ENCODE measurements at regions not wholly inside any gene's neighbourhood (a gene's known extent, or its start where the extent isn't known, plus 50 kb on each side); places are given as distances from the start of the nearest gene placed in this dataset.

GRCh38 chr3:15952543-15953175 is 154.9 kb upstream of the ANKRD28 start:
- DNase-seq (ENCODE audit: low read depth), result no peak

- DNase-seq (ENCODE audit: low read depth), result no peak
Observed at GRCh38 chr3:15953841-15954240, 156.1 kb upstream of the ANKRD28 start.

DNA sequence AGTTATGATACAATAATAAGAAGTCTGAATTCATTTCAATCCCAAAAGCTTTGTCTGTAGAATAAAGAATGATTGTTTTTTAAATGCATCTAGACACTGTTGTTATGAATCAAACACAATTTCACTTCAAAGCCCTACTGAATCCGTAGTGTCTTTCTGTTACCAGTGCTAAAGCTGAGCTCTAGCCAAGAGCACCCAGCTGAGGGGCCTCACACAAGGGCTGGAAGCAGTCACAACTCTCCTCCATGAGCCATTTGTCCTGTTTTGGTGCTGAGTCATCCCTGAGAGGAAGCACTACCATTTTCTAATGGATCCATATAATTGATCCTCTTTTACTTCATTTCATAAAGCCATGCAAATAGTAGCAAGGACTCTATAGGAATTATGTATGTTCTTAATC is 158.2 kb upstream of the ANKRD28 start:
- DNase-seq (ENCODE audit: low read depth), result no peak

- no peak for DNase-seq (ENCODE audit: low read depth)
Observed at GRCh38 chr3:15958692-15959433, 161.1 kb upstream of the ANKRD28 start.

- DNase-seq (ENCODE audit: low read depth), result no peak
Observed at GRCh38 chr3:15959434-15959811, 161.6 kb upstream of the ANKRD28 start.

- DNase-seq (ENCODE audit: low read depth), result no peak
Observed at GRCh38 chr3:15964605-15965442, 167.0 kb upstream of the ANKRD28 start.

DNA sequence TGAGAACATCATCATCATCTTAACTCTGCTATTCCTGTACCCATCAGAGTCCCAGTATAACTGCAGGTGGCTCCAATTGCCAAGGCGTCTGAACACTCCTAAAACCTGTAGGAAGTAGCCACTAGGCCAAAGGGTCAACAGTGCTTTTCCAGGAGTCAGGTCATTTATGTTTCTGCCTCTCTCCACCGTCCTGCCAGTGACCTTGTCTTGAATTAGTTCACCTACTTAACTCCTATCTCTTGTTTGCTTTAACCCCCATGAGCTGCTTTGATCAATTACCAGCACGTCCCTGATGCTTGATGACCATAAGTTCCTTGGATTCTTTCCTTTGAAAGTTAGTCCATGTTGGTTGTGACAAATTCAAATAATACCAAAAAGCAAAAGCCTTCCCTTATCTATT is 169.8 kb upstream of the ANKRD28 start:
- no peak for DNase-seq (ENCODE audit: low read depth)

GRCh38 chr3:15969874-15970640 is 172.3 kb upstream of the ANKRD28 start:
- DNase-seq (ENCODE audit: low read depth), result no peak

DNA sequence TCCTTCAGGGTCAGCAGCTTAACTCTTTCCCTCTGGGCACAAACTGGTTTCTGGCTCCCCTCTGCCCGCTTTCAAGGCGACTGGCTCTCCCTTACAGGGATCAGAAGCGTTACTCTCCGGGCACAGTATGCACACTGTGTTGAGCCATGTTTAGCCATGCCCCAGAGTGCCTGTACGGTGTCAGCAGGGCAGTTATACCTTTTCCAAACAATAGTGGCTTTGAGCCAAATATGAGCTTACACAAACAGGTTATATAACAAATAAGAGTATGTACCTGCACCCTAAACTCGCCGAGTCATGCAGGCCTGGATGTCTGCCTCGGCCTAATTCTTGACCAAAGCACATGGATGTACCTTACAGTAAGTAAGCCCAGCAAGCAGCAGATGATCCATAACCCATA is 175.6 kb upstream of the ANKRD28 start:
- no peak for DNase-seq (ENCODE audit: low read depth)

GRCh38 chr3:15973940-15974339 is 176.2 kb upstream of the ANKRD28 start:
- DNase-seq (ENCODE audit: low read depth), result no peak

- DNase-seq (ENCODE audit: low read depth), result no peak
Observed at GRCh38 chr3:15974647-15975046, 176.9 kb upstream of the ANKRD28 start.

GRCh38 chr3:15976524-15976923 is 178.7 kb upstream of the ANKRD28 start:
- DNase-seq (ENCODE audit: low read depth), result no peak

GRCh38 chr3:15977090-15977489 is 179.3 kb upstream of the ANKRD28 start:
- DNase-seq (ENCODE audit: low read depth), result no peak

GRCh38 chr3:15977598-15978232 is 179.9 kb upstream of the ANKRD28 start:
- DNase-seq (ENCODE audit: low read depth), result no peak

GRCh38 chr3:15978801-15979200 is 181.0 kb upstream of the ANKRD28 start:
- no peak for DNase-seq (ENCODE audit: low read depth)

- DNase-seq (ENCODE audit: low read depth), result no peak
Observed at GRCh38 chr3:15979495-15979894, 181.7 kb upstream of the ANKRD28 start.

- no peak for DNase-seq (ENCODE audit: low read depth)
Observed at GRCh38 chr3:15979900-15980299, 182.1 kb upstream of the ANKRD28 start.

- DNase-seq (ENCODE audit: low read depth), result no peak
Observed at GRCh38 chr3:15982243-15982642, 184.5 kb upstream of the ANKRD28 start.

DNA sequence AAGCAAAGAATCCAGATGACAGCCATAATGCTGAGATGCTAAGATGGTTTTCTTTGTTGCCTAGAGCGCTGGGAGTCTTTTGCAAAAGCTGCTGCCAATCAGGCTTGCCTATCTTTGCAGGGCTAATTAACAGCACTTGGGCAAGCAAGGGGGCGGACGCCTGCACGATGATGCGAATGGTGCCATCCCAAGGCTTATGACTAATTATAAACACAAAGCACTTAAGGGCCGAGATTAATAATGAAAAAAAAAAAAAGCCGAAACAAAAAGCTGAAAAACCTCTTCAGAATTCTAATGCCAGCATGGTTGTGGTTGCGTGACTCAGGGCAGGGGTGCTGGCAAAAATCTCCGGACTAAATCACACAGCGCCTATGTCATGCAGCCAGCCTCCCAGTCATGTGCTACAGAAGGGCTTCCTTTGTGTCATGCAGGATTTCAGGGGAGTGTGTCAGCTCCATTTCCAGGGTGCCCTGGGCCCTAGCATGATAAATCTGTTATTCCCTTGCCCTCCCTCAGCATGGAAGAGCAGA is 185.0 kb upstream of the ANKRD28 start:
- no peak for DNase-seq (ENCODE audit: low read depth)

DNA sequence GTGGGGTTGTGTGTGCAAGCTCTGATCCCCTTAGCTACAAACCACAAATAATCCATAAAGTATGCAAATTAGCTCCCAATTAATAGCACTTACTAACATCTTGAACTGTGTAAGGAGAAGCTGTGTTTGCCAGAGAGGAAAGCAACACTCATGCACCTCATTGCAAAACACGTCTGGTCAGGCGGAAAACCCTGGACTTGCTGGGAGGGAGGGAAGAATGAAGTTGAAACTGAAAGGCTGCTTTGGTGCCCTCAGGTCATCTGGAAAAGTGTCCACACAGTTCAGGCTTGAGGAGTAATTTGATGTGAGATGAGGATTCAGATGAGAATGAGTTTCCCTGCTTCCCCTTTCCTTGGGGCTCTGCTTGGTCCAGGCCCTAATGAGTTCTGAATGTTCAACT is 185.5 kb upstream of the ANKRD28 start:
- no peak for DNase-seq (ENCODE audit: low read depth)

GRCh38 chr3:15983693-15984092 is 185.9 kb upstream of the ANKRD28 start:
- DNase-seq (ENCODE audit: low read depth), result no peak
